A673 (cell line): ENCODE measurements at regions not wholly inside any gene's neighbourhood (a gene's known extent, or its start where the extent isn't known, plus 50 kb on each side); places are given as distances from the start of the nearest gene placed in this dataset.

Experiments used
- BruUV-seq: library from RNA; stranded (reverse); fragments of 400-500 nt; replicated peaks from 2 replicates; lab custom pipeline; 2021; lab: Mats Ljungman, UMichigan
- CTCF ChIA-PET: fragments of 300-600 bp; sonication (Branson Sonifier 250); formaldehyde crosslinking; loops from one replicate; lab custom pipeline; 2022; ENCODE audit warnings: antibody characterized with exemption; lab: Charles Lee
- POLR2A ChIA-PET: fragments of 300-600 bp; sonication (Branson Sonifier 250); formaldehyde crosslinking; loops from one replicate; lab custom pipeline; 2022; ENCODE audit warnings: antibody characterized with exemption; ENCODE audit not compliant: low non-redundant PET; lab: Charles Lee
- DNase-seq: peaks from one replicate; pipeline ENCODE4 v3.0.0-alpha.2; 2015; ENCODE audit warnings: low spot score
- H3K27ac ChIP-seq: fragments of 200-600 bp; sonication (generic); 2 replicates; pipeline ENCODE4 v1.5.1; 2016; ENCODE audit warnings: mixed run types, low read depth, mild to moderate bottlenecking, mixed read lengths, antibody characterized with exemption, low read length; ENCODE audit not compliant: poor library complexity, severe bottlenecking
- H3K27me3 ChIP-seq: fragments of 200-600 bp; sonication (generic); replicated peaks from 2 replicates; pipeline ENCODE4 v1.6.1; 2017; ENCODE audit warnings: mixed run types, low read depth, mild to moderate bottlenecking, mixed read lengths, antibody characterized with exemption, low read length; ENCODE audit not compliant: insufficient read depth, poor library complexity
- H3K36me3 ChIP-seq: fragments of 200-600 bp; sonication (generic); 2 replicates; pipeline ENCODE4 v1.6.1; 2016; ENCODE audit warnings: mixed run types, mild to moderate bottlenecking, mixed read lengths, antibody characterized with exemption, low read length; ENCODE audit not compliant: insufficient read depth, poor library complexity, severe bottlenecking
- H3K4me1 ChIP-seq: fragments of 200-600 bp; sonication (generic); 2 replicates; pipeline ENCODE4 v1.6.1; 2017; ENCODE audit warnings: mixed run types, mild to moderate bottlenecking, mixed read lengths, antibody characterized with exemption, low read length; ENCODE audit not compliant: insufficient read depth, poor library complexity, severe bottlenecking
- H3K4me3 ChIP-seq: fragments of 200-600 bp; sonication (generic); 2 replicates; pipeline ENCODE4 v1.5.1; 2016; ENCODE audit warnings: low read depth, mixed run types, mild to moderate bottlenecking, mixed read lengths, low read length; ENCODE audit not compliant: poor library complexity, severe bottlenecking
- H3K9me3 ChIP-seq: fragments of 200-600 bp; sonication (generic); 2 replicates; pipeline ENCODE4 v1.6.1; 2016; ENCODE audit warnings: mixed run types, low read depth, mild to moderate bottlenecking, mixed read lengths, antibody characterized with exemption, low read length; ENCODE audit not compliant: poor library complexity, severe bottlenecking
- CTCF ChIP-seq: fragments of 300-800, 200-600 bp; sonication (generic); conservative IDR thresholded peaks from 2 replicates; pipeline ENCODE4 v1.5.1; 2017; ENCODE audit warnings: low read depth, mild to moderate bottlenecking, antibody characterized with exemption, low read length, moderate library complexity, mixed read lengths
- EZH2 ChIP-seq: fragments of 200-600 bp; sonication (generic); IDR thresholded peaks from 2 replicates; pipeline ENCODE4 v1.6.1; 2017; ENCODE audit warnings: borderline replicate concordance, low read depth, mild to moderate bottlenecking, mixed read lengths, antibody characterized with exemption, low read length; ENCODE audit not compliant: poor library complexity, severe bottlenecking
- intact Hi-C: fragments of 100-400 bp; cut with micrococcal nuclease; formaldehyde crosslinking; loops from one replicate; pipeline ENCODE4 v1.10.0; 2022; ENCODE audit not compliant: unreplicated experiment

GRCh38 chr15:31591908-31592307 lies 265.3 kb downstream of the KLF13 start:
- BruUV-seq = no TSS peak
- H3K9me3 ChIP-seq = no peaks in the 10 kb centered on the region
- DNase-seq = no peak
- H3K27me3 ChIP-seq = no peaks in the 10 kb centered on the region
- H3K4me1 ChIP-seq = peaks cover 3% of the 10 kb centered on the region
- CTCF ChIA-PET = no interaction called here
- no peaks in the 10 kb centered on the region for H3K36me3 ChIP-seq
- TF ChIP-seq CTCF = no peak
- no peak for TF ChIP-seq EZH2
- no peak overlapping the region for H3K27ac ChIP-seq
- intact Hi-C loops = no loop called here
- POLR2A ChIA-PET = no interaction called here
- no peak overlapping the region for H3K4me3 ChIP-seq

DNA sequence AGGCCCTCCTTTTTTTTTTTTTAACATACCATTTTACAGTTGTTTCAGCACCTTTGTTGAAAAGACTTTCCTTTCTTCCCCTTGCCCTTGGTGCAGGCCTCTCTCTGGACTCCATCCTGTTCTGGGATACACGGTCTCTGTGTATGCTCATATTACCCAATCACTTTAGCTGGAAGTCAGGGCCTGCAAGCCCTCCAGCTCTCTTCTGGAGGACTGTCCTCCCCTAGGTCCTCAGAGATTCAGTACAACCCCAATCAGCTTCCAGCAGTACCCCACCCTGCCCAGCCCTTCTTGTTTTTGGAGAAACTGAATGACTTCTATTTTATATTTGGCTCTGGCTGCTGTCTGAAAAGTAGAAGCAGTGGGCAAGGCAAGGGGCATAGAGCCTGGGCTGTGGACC lies 270.8 kb downstream of the KLF13 start:
- TF ChIP-seq CTCF = no peak
- no peak for TF ChIP-seq EZH2
- no TSS peak for BruUV-seq
- Histone ChIP-seq H3K36me3 (no peaks in the 10 kb centered on the region), H3K4me1 (no peaks in the 10 kb centered on the region), H3K9me3 (no peaks in the 10 kb centered on the region), H3K27ac (no peak overlapping the region), H3K27me3 (no peaks in the 10 kb centered on the region), H3K4me3 (no peak overlapping the region)
- DNase-seq = no peak
- POLR2A ChIA-PET = no interaction called here
- CTCF ChIA-PET = no interaction called here
- intact Hi-C loops = no loop called here

DNA sequence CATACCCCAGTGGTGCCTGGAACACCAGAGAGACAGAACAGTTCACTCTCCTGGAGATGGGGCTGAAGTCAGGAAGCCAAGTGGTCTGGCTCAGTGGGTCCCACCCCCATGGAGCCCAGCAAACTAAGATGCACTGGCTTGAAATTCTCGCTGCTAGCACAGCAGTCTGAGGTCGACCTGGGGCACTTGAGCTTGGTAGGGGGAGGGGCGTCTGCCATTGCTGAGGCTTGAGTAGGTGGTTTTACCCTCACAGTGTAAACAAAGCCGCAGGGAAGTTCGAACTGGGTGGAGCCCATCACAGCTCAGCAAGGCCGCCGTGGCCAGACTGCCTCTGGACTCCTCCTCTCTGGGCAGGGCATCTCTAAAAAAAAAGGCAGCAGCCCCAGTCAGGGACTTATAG lies 272.0 kb downstream of the KLF13 start:
- no peak for DNase-seq
- Histone ChIP-seq H3K27ac (no peak overlapping the region), H3K4me1 (no peaks in the 10 kb centered on the region), H3K9me3 (no peaks in the 10 kb centered on the region), H3K27me3 (no peaks in the 10 kb centered on the region), H3K36me3 (no peaks in the 10 kb centered on the region), H3K4me3 (no peak overlapping the region)
- no TSS peak for BruUV-seq
- intact Hi-C loops = no loop called here
- no peak for TF ChIP-seq CTCF
- TF ChIP-seq EZH2 = no peak
- ChIA-PET CTCF (no interaction called here), POLR2A (no interaction called here)
